Left ventricle myocardium inferior (tissue), 1 donor: ENCODE measurements at regions not wholly inside any gene's neighbourhood (a gene's known extent, or its start where the extent isn't known, plus 50 kb on each side); places are given as distances from the start of the nearest gene placed in this dataset.

ENCODE experiments used
- DNase-seq: peaks from one replicate; pipeline ENCODE4 v3.0.0-alpha.2; 2020
- H3K27ac ChIP-seq: fragments of 200-600 bp; replicated peaks from 2 replicates; pipeline ENCODE4 v1.8.0; 2021
- H3K27me3 ChIP-seq: fragments of 200-600 bp; 2 replicates; pipeline ENCODE4 v1.8.0; 2021; ENCODE audit warnings: low read depth
- H3K36me3 ChIP-seq: fragments of 200-600 bp; 2 replicates; pipeline ENCODE4 v1.8.0; 2021
- H3K4me1 ChIP-seq: fragments of 200-600 bp; 2 replicates; pipeline ENCODE4 v1.8.0; 2021
- H3K4me3 ChIP-seq: fragments of 200-600 bp; 2 replicates; pipeline ENCODE4 v1.8.0; 2021; ENCODE audit warnings: mild to moderate bottlenecking, moderate library complexity
- H3K9me3 ChIP-seq: fragments of 200-600 bp; replicated peaks from 2 replicates; pipeline ENCODE4 v1.8.0; 2021
- intact Hi-C: fragments of 100-400 bp; cut with micrococcal nuclease; formaldehyde crosslinking; loops from one replicate; pipeline ENCODE4 v1.11.0; 2022
- TF ChIP-seq, protein P1 (sequence below): fragments of 200-600 bp; IDR thresholded peaks from 2 replicates; pipeline ENCODE4 v1.8.0; 2021; ENCODE audit warnings: antibody characterized with exemption, mild to moderate bottlenecking, borderline replicate concordance
- donor health status: DM: no; HTN: yes; CAD: no; lungs with severe emphysema.

DNA sequence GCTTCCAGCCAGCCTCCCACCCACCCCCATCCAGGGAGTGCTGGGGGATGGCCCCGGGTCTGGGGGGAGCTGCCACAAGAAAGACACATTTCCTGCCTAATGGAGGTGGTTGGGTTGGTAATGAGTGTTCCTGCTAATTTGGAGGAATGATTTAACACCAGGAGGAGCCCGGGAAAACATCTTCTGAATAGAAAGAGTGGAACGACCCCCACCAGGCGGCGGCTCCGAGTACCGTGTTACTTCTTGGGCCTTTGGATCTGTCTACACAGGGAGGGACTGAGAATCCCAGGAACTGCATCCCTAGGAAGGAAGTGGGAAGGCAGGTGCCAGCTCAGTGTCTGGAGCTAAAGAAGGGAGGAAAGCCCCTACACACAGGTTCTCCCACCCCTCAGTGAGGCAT, 64.6 kb downstream of the TSPAN17 start:
- TF ChIP-seq, protein P1, sequence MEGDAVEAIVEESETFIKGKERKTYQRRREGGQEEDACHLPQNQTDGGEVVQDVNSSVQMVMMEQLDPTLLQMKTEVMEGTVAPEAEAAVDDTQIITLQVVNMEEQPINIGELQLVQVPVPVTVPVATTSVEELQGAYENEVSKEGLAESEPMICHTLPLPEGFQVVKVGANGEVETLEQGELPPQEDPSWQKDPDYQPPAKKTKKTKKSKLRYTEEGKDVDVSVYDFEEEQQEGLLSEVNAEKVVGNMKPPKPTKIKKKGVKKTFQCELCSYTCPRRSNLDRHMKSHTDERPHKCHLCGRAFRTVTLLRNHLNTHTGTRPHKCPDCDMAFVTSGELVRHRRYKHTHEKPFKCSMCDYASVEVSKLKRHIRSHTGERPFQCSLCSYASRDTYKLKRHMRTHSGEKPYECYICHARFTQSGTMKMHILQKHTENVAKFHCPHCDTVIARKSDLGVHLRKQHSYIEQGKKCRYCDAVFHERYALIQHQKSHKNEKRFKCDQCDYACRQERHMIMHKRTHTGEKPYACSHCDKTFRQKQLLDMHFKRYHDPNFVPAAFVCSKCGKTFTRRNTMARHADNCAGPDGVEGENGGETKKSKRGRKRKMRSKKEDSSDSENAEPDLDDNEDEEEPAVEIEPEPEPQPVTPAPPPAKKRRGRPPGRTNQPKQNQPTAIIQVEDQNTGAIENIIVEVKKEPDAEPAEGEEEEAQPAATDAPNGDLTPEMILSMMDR = no peak
- Histone ChIP-seq H3K4me1 (no peaks in the 10 kb centered on the region), H3K27me3 (peaks cover 94% of the 10 kb centered on the region), H3K4me3 (no peak overlapping the region), H3K9me3 (peaks cover 14% of the 10 kb centered on the region), H3K27ac (no peak overlapping the region), H3K36me3 (no peaks in the 10 kb centered on the region)
- intact Hi-C loops = no loop called here
- no peak for DNase-seq

DNA sequence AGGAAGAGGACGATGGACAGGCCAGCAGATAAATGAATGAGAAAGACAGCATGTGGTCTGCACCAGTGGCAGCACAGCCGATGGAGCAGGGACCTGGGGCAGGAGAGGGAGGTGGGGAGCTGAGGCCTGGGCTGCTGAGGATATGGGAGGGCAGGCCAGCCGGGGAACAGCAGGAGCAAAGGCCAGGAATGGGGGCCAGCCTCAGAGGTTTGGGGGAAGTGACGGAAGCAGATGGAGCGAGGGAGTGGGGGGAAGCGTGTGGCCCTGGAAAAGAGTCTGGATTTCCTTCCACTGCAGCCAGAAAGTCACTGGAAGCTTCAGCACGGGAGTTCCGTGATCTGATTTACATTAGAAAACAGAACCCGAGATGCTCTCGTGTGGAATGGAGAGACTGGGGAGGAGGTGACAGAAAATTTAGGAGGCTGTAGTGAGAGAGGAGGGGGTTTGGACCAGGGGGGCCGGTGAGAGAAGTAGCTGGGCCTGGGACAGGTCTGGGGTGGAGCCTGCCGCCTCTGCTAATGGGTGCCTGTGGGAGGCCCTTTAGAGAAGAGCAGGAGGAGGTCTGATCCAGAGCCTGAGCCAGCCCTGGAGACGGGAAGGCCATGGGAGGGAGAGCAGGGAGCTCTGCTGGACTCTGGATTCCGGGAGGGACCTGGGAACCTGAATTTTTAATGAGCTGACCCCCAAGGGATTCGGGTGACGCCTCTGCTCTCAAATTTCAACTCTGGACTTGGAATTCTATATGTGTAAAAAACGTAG, 65.4 kb downstream of the TSPAN17 start:
- H3K4me1 ChIP-seq = no peaks in the 10 kb centered on the region
- intact Hi-C loops = no loop called here
- H3K36me3 ChIP-seq = no peaks in the 10 kb centered on the region
- no peak overlapping the region for H3K4me3 ChIP-seq
- peaks cover 14% of the 10 kb centered on the region for H3K9me3 ChIP-seq
- no peak for DNase-seq
- H3K27me3 ChIP-seq = peaks cover 94% of the 10 kb centered on the region
- TF ChIP-seq, protein P1 = no peak
- no peak overlapping the region for H3K27ac ChIP-seq

DNA sequence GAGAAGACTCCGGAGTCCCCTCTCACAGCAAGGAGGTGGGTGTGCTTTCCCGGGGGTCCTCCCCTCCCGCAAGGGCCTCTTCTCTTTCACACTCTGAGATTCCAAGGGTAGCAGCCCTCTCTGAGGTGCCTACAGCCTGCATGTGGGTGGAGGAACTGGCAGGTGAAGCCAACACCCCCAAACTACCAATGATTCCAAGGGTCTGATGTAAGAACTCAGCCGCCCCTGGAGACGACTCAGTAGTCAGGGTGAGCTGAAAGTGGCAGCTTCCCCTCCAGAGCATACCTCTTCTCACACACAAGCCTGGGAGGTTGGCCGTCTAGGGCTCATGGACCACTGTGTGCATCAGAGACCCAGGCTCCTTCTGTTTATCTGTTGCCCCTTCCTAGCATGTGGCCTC, 66.1 kb downstream of the TSPAN17 start:
- no peak for DNase-seq
- intact Hi-C loops = no loop called here

DNA sequence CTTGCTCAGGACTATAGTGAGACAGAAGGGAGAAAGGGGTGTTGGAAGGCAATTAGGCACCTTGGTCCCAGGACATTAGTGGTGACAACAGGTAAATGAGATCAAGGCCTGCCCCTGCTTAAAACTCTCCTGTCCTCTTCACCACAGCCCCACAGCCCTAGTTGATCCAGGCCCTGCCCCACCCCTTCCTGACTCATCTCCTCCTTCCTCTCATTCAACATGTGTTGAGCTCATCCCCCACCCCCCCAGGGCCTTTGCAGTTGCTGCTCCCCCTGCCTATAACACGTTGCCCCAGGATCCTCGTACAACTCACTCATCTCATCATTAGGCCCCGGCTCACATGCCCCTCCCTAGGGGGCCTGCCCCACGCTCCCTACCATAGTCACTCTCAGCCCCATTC, 66.8 kb downstream of the TSPAN17 start:
- DNase-seq = no peak
- Histone ChIP-seq H3K27ac (no peak overlapping the region), H3K27me3 (peaks cover 95% of the 10 kb centered on the region), H3K4me1 (no peaks in the 10 kb centered on the region), H3K4me3 (no peak overlapping the region), H3K36me3 (no peaks in the 10 kb centered on the region), H3K9me3 (peaks cover 14% of the 10 kb centered on the region)
- intact Hi-C loops = no loop called here
- TF ChIP-seq, protein P1 = no peak

More for the DNA sequence above, 66.1 kb downstream of the TSPAN17 start:
- no peak overlapping the region for H3K4me3 ChIP-seq
- no peaks in the 10 kb centered on the region for H3K36me3 ChIP-seq
- no peak overlapping the region for H3K27ac ChIP-seq
- H3K27me3 ChIP-seq = peaks cover 94% of the 10 kb centered on the region
- peaks cover 14% of the 10 kb centered on the region for H3K9me3 ChIP-seq
- H3K4me1 ChIP-seq = no peaks in the 10 kb centered on the region
- TF ChIP-seq, protein P1 = no peak

DNA sequence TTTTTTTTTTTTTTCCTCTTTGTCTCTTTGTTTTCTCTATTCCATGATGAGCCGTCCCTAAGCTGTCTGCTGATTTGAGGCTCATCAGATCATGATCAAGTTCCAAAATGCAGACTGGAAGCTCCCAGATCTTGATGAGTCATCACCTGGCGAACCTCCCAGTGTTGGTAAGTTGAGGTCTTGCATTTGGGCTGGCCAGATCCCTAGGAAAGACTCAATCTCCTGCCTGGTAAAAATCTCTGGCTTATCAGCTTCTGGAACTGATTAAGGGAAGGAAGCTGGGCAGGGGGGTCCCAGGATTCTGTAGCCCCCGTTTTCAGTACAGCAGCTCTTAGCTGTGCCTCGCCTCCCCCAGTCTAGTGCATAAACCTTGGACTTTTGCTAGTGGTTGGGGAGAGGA, 69.0 kb downstream of the TSPAN17 start:
- no peak for DNase-seq
- H3K27ac ChIP-seq = no peak overlapping the region
- no peaks in the 10 kb centered on the region for H3K4me1 ChIP-seq
- intact Hi-C loops = no loop called here
- H3K36me3 ChIP-seq = no peaks in the 10 kb centered on the region
- H3K4me3 ChIP-seq = no peak overlapping the region
- H3K27me3 ChIP-seq = peaks cover 98% of the 10 kb centered on the region
- H3K9me3 ChIP-seq = peaks cover 14% of the 10 kb centered on the region
- TF ChIP-seq, protein P1 = no peak
